Adrenal gland (tissue), 5 donors: ENCODE measurements at regions not wholly inside any gene's neighbourhood (a gene's known extent, or its start where the extent isn't known, plus 50 kb on each side); places are given as distances from the start of the nearest gene placed in this dataset.

ENCODE experiments used
- POLR2A ChIP-seq, 2 donors: fragments of 450-650 bp; IDR thresholded peaks; one replicate each; pipeline ENCODE4 v1.6.1; 2017; ENCODE audit warnings: antibody characterized with exemption in 2 of 2, mild to moderate bottlenecking in 2 of 2, moderate library complexity in 1 of 2
- TF ChIP-seq, protein P1 (sequence below), 6 experiments: fragments of 450-650 bp in 4 of 6; fragments of 200-600 bp in 2 of 6; sonication (generic) in 1 of 6; IDR thresholded peaks; 1 replicate in 5 of 6; 2 replicates in 1 of 6; pipeline versions ENCODE4 v1.5.1 to v1.8.0; 2016 to 2021; ENCODE audit warnings: antibody characterized with exemption in 6 of 6, mild to moderate bottlenecking in 2 of 6, moderate library complexity in 1 of 6
- donor health status: DM: no; HTN: no; CAD: no.

DNA sequence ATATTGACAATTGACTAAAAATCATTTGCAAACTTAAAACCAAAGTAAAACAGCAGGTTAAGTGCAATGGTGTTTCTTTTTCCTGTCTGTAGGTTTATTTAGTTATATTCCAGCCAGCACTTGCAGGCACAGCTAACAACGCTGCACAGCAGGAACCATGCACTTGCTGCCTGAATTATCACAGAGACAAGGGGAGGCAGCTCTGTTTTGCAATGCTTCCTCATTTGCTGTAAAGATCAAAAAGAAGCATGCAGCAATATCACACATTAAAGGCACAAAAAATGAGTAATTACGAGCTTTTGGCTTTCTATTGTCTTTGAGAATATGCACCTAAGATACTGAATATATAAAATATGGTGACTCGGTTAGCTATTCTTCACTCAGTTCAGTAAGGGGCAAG, 241.9 kb downstream of the EPHA7 start:
- TF ChIP-seq, protein P1, sequence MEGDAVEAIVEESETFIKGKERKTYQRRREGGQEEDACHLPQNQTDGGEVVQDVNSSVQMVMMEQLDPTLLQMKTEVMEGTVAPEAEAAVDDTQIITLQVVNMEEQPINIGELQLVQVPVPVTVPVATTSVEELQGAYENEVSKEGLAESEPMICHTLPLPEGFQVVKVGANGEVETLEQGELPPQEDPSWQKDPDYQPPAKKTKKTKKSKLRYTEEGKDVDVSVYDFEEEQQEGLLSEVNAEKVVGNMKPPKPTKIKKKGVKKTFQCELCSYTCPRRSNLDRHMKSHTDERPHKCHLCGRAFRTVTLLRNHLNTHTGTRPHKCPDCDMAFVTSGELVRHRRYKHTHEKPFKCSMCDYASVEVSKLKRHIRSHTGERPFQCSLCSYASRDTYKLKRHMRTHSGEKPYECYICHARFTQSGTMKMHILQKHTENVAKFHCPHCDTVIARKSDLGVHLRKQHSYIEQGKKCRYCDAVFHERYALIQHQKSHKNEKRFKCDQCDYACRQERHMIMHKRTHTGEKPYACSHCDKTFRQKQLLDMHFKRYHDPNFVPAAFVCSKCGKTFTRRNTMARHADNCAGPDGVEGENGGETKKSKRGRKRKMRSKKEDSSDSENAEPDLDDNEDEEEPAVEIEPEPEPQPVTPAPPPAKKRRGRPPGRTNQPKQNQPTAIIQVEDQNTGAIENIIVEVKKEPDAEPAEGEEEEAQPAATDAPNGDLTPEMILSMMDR (IDR thresholded peaks at IDR 0.05): no peak
- no peak for TF ChIP-seq POLR2A (IDR thresholded peaks at IDR 0.05)
